HEK293 (cell line): ENCODE measurements at regions not wholly inside any gene's neighbourhood (a gene's known extent, or its start where the extent isn't known, plus 50 kb on each side); places are given as distances from the start of the nearest gene placed in this dataset.

Source experiments
- BCL11A ChIP-seq: fragments of 450-650 bp; formaldehyde crosslinking; IDR thresholded peaks from 2 replicates; pipeline ENCODE4 v1.5.1; 2016; ENCODE audit warnings: low read depth, missing biosample characterization, missing genetic modification characterization
- KLF7 ChIP-seq: fragments of 450-650 bp; formaldehyde crosslinking; IDR thresholded peaks from 2 replicates; pipeline ENCODE4 v1.5.1; 2016; ENCODE audit warnings: missing biosample characterization, missing genetic modification characterization, borderline replicate concordance
- SETDB1 ChIP-seq: IDR thresholded peaks from one replicate; pipeline ENCODE4 v1.6.1; 2017; ENCODE audit warnings: mild to moderate bottlenecking, low read length, moderate library complexity, mixed read lengths; ENCODE audit not compliant: insufficient read length
- TRIM28 ChIP-seq: IDR thresholded peaks from 2 replicates; pipeline ENCODE4 v1.6.1; 2011; ENCODE audit warnings: low read length, control low read depth, borderline replicate concordance
- ZFP69B ChIP-seq: fragments of 450-650 bp; formaldehyde crosslinking; IDR thresholded peaks from 2 replicates; pipeline ENCODE4 v1.5.1; 2016; ENCODE audit warnings: missing biosample characterization, missing genetic modification characterization
- ZNF114 ChIP-seq: fragments of 450-650 bp; formaldehyde crosslinking; IDR thresholded peaks from 2 replicates; pipeline ENCODE4 v1.5.0; 2017; ENCODE audit warnings: missing biosample characterization, missing genetic modification characterization
- ZNF138 ChIP-seq: fragments of 450-650 bp; formaldehyde crosslinking; IDR thresholded peaks from 2 replicates; pipeline ENCODE4 v1.5.1; 2016; ENCODE audit warnings: missing biosample characterization, missing genetic modification characterization, borderline replicate concordance
- ZNF274 ChIP-seq, 2 experiments: fragments of 200-500 bp in 1 of 2; fragments of 450-650 bp in 1 of 2; sonication (Bioruptor generic) in 1 of 2; formaldehyde crosslinking in 1 of 2; IDR thresholded peaks; 2 replicates each; pipeline versions ENCODE4 v1.5.1 to v1.6.1; 2014 to 2016; ENCODE audit warnings: borderline replicate concordance in 1 of 2, inconsistent platforms in 1 of 2, low read length in 1 of 2, missing biosample characterization in 1 of 2, missing genetic modification characterization in 1 of 2
- TF ChIP-seq, protein P1 (sequence below): fragments of 450-650 bp; formaldehyde crosslinking; IDR thresholded peaks from 2 replicates; pipeline ENCODE4 v1.5.1; 2016; ENCODE audit warnings: missing biosample characterization, missing genetic modification characterization
- TF ChIP-seq, protein P2 (sequence below): fragments of 450-650 bp; formaldehyde crosslinking; IDR thresholded peaks from 2 replicates; pipeline ENCODE4 v1.5.1; 2016; ENCODE audit warnings: missing biosample characterization, missing genetic modification characterization

DNA sequence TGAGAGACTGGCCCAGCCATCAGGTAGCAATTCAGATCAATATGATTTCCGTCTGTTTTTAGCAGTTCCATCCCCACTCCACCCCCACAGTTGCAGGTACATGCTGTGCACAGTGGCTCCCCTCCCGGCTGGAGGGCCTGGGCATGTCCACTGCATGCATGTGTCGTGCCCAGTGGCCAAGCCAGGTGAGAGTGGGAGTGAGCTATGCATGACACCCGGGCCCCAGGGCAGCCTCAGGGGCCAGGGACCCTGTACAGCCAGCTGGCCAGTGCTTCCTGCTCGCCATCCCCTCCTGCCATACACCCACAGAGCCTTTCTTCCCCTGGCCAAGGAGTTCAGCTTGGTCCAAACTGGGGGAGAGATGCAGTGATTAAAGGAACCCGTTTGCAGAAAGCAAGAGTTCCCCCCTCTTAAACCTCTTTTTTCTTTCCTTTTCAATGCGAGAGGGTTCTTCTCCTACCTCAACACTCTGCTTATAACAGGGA, 135.3 kb downstream of the THBS2 start:
- TF ChIP-seq KLF7: no peak
- TF ChIP-seq, protein P1, sequence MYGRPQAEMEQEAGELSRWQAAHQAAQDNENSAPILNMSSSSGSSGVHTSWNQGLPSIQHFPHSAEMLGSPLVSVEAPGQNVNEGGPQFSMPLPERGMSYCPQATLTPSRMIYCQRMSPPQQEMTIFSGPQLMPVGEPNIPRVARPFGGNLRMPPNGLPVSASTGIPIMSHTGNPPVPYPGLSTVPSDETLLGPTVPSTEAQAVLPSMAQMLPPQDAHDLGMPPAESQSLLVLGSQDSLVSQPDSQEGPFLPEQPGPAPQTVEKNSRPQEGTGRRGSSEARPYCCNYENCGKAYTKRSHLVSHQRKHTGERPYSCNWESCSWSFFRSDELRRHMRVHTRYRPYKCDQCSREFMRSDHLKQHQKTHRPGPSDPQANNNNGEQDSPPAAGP (tag by site-specific recombination): no peak
- TF ChIP-seq ZNF138 (tag by site-specific recombination): no peak
- no peak for TF ChIP-seq SETDB1
- no peak for TF ChIP-seq ZNF114
- no peak for TF ChIP-seq ZFP69B (tag by site-specific recombination)
- TF ChIP-seq, protein P2, sequence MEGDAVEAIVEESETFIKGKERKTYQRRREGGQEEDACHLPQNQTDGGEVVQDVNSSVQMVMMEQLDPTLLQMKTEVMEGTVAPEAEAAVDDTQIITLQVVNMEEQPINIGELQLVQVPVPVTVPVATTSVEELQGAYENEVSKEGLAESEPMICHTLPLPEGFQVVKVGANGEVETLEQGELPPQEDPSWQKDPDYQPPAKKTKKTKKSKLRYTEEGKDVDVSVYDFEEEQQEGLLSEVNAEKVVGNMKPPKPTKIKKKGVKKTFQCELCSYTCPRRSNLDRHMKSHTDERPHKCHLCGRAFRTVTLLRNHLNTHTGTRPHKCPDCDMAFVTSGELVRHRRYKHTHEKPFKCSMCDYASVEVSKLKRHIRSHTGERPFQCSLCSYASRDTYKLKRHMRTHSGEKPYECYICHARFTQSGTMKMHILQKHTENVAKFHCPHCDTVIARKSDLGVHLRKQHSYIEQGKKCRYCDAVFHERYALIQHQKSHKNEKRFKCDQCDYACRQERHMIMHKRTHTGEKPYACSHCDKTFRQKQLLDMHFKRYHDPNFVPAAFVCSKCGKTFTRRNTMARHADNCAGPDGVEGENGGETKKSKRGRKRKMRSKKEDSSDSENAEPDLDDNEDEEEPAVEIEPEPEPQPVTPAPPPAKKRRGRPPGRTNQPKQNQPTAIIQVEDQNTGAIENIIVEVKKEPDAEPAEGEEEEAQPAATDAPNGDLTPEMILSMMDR (tag by site-specific recombination): no peak
- TF ChIP-seq BCL11A (tag by site-specific recombination): no peak
- TF ChIP-seq ZNF274 (IDR thresholded peaks at IDR 0.05; ENCODE audit: low read length): no peak
- no peak for TF ChIP-seq ZNF274 (tag by site-specific recombination; IDR thresholded peaks at IDR 0.05; ENCODE audit: borderline replicate concordance)
- TF ChIP-seq TRIM28: no peak
